Esophagus muscularis mucosa (tissue), 4 donors: ENCODE measurements at regions not wholly inside any gene's neighbourhood (a gene's known extent, or its start where the extent isn't known, plus 50 kb on each side); places are given as distances from the start of the nearest gene placed in this dataset.
"Not testable (repeated sequence)": the region's sequence is repeated elsewhere in the genome, so short reads cannot be mapped to it uniquely, and the experiment has no call there.

Experiments
- DNase-seq: peaks from one replicate; pipeline ENCODE4 v3.0.0-alpha.2; 2017; ENCODE audit errors: extremely low spot score
- H3K27ac ChIP-seq, 4 donors: fragments of 200-600 bp; sonication (generic); replicated peaks in 1 of 4; 1 replicate in 3 of 4; 2 replicates in 1 of 4; pipeline ENCODE4 v1.5.1; 2016 to 2019; ENCODE audit warnings: mild to moderate bottlenecking in 1 of 4
- H3K27me3 ChIP-seq, 4 donors: fragments of 200-600 bp; sonication (generic); one replicate each; pipeline versions ENCODE4 v1.5.1 to v1.6.0; 2016 to 2019
- H3K36me3 ChIP-seq, 4 donors: fragments of 200-600 bp; sonication (generic); one replicate each; pipeline ENCODE4 v1.5.1; 2016 to 2019
- H3K4me1 ChIP-seq, 4 donors: fragments of 200-600 bp; sonication (generic); one replicate each; pipeline ENCODE4 v1.5.1; 2016 to 2019
- H3K4me3 ChIP-seq, 4 donors: fragments of 200-600 bp; sonication (generic); 1 replicate in 2 of 4; 2 replicates in 2 of 4; pipeline ENCODE4 v1.5.1; 2016 to 2019; ENCODE audit warnings: mild to moderate bottlenecking in 4 of 4, moderate library complexity in 1 of 4
- H3K9me3 ChIP-seq, 4 donors: fragments of 200-600 bp; sonication (generic); 1 replicate in 3 of 4; 2 replicates in 1 of 4; pipeline ENCODE4 v1.5.1; 2016 to 2019
- CTCF ChIP-seq, 3 experiments: fragments of 200-600 bp in 2 of 3; fragments of 450-650 bp in 1 of 3; sonication (generic) in 2 of 3; IDR thresholded peaks; one replicate each; pipeline ENCODE4 v1.5.1; 2017 to 2019; ENCODE audit warnings: antibody characterized with exemption in 3 of 3, mild to moderate bottlenecking in 2 of 3, moderate library complexity in 1 of 3
- EP300 ChIP-seq: sonication (generic); formaldehyde crosslinking; IDR thresholded peaks from one replicate; pipeline ENCODE4 v1.6.1; 2017; ENCODE audit warnings: antibody characterized with exemption
- POLR2A ChIP-seq: fragments of 450-650 bp; IDR thresholded peaks from one replicate; pipeline ENCODE4 v1.6.1; 2017; ENCODE audit warnings: antibody characterized with exemption, moderate library complexity, mild to moderate bottlenecking, low read depth
- POLR2AphosphoS5 ChIP-seq, 2 donors: sonication (generic); formaldehyde crosslinking; IDR thresholded peaks; one replicate each; pipeline ENCODE4 v1.6.1; 2017; ENCODE audit warnings: antibody characterized with exemption in 2 of 2
- WGBS: methylation state at CpG from one replicate; pipeline ENCODE4 v1.1.5; 2018; 5-methylcytosine and 5-hydroxymethylcytosine counted together
- intact Hi-C: fragments of 100-400 bp; cut with DNase I; formaldehyde crosslinking; loops from one replicate; pipeline ENCODE4 v1.15.1; 2023

GRCh38 chr5:108562205-108562454 lies 180.2 kb upstream of the FBXL17 start:
- Histone ChIP-seq H3K9me3 (no peaks in the 10 kb centered on the region), H3K27me3 (no peaks in the 10 kb centered on the region), H3K36me3 (no peaks in the 10 kb centered on the region), H3K4me3 (no peak overlapping the region), H3K27ac (no peak overlapping the region), H3K4me1 (peaks cover 3 to 9% (median 7%) of the 10 kb centered on the region in 4 donors)
- intact Hi-C loops = no loop called here
- TF ChIP-seq CTCF (IDR thresholded peaks at IDR 0.05) (no peak), POLR2A (no peak)
- no peak for DNase-seq

GRCh38 chr5:108561416-108562204 lies 179.7 kb upstream of the FBXL17 start:
- Histone ChIP-seq H3K4me1 (peaks cover 3 to 9% (median 7%) of the 10 kb centered on the region in 4 donors), H3K27me3 (no peaks in the 10 kb centered on the region), H3K9me3 (no peaks in the 10 kb centered on the region), H3K36me3 (no peaks in the 10 kb centered on the region), H3K27ac (no peak overlapping the region), H3K4me3 (no peak overlapping the region)
- no peak for TF ChIP-seq POLR2AphosphoS5 (IDR thresholded peaks at IDR 0.05)
- TF ChIP-seq POLR2A = no peak
- TF ChIP-seq EP300 = no peak
- TF ChIP-seq CTCF (IDR thresholded peaks at IDR 0.05) = no peak
- 85% methylated on average over 2 of the region's 2 CpGs for WGBS
- intact Hi-C loops = no loop called here
- DNase-seq = no peak

GRCh38 chr5:108560581-108560980 lies 178.7 kb upstream of the FBXL17 start:
- no peak for DNase-seq
- no peak overlapping the region for H3K4me3 ChIP-seq
- TF ChIP-seq EP300 (no peak), POLR2A (no peak), POLR2AphosphoS5 (IDR thresholded peaks at IDR 0.05) (no peak), CTCF (IDR thresholded peaks at IDR 0.05) (no peak)
- H3K27me3 ChIP-seq = no peaks in the 10 kb centered on the region
- peaks cover 3 to 9% (median 7%) of the 10 kb centered on the region in 4 donors for H3K4me1 ChIP-seq
- intact Hi-C loops = no loop called here
- no peaks in the 10 kb centered on the region for H3K9me3 ChIP-seq
- peak overlapping the region; percentile 19 to 51 (median 50) for H3K27ac ChIP-seq
- H3K36me3 ChIP-seq = no peaks in the 10 kb centered on the region
- WGBS = 32% methylated on average over 1 of the region's 1 CpG

- H3K27ac ChIP-seq = no peak overlapping the region
- no peak for DNase-seq
- 77% methylated on average over 2 of the region's 2 CpGs for WGBS
- H3K4me1 ChIP-seq = peaks cover 3 to 9% (median 7%) of the 10 kb centered on the region in 4 donors
- no peaks in the 10 kb centered on the region for H3K9me3 ChIP-seq
- H3K36me3 ChIP-seq = no peaks in the 10 kb centered on the region
- intact Hi-C loops = no loop called here
- no peaks in the 10 kb centered on the region for H3K27me3 ChIP-seq
- no peak for TF ChIP-seq EP300
- TF ChIP-seq POLR2A = no peak
- no peak for TF ChIP-seq CTCF (IDR thresholded peaks at IDR 0.05)
- TF ChIP-seq POLR2AphosphoS5 (IDR thresholded peaks at IDR 0.05) = no peak
- H3K4me3 ChIP-seq = no peak overlapping the region
Measured at GRCh38 chr5:108560166-108560565, 178.3 kb upstream of the FBXL17 start.

GRCh38 chr5:108558840-108559239 lies 176.9 kb upstream of the FBXL17 start:
- 90% methylated on average over 2 of the region's 24 CpGs for WGBS
- H3K4me1 ChIP-seq, H3K4me3 ChIP-seq, H3K9me3 ChIP-seq, DNase-seq, intact Hi-C loops, H3K27ac ChIP-seq, H3K36me3 ChIP-seq, H3K27me3 ChIP-seq: not testable (repeated sequence)

- H3K4me1 ChIP-seq, H3K9me3 ChIP-seq, intact Hi-C loops, H3K4me3 ChIP-seq, H3K27me3 ChIP-seq, H3K27ac ChIP-seq, H3K36me3 ChIP-seq, DNase-seq: not testable (repeated sequence)
- 100% methylated on average over 2 of the region's 5 CpGs for whole genome bisulfite sequencing
Measured at GRCh38 chr5:108558142-108558541, 176.2 kb upstream of the FBXL17 start.
